OCI-M1 (cell line): ENCODE measurements at regions not wholly inside any gene's neighbourhood (a gene's known extent, or its start where the extent isn't known, plus 50 kb on each side); places are given as distances from the start of the nearest gene placed in this dataset.

ENCODE experiments used
- DNase-seq: peaks from one replicate; lab custom pipeline; 2025; lab: John Stamatoyannopoulos, UW

DNA sequence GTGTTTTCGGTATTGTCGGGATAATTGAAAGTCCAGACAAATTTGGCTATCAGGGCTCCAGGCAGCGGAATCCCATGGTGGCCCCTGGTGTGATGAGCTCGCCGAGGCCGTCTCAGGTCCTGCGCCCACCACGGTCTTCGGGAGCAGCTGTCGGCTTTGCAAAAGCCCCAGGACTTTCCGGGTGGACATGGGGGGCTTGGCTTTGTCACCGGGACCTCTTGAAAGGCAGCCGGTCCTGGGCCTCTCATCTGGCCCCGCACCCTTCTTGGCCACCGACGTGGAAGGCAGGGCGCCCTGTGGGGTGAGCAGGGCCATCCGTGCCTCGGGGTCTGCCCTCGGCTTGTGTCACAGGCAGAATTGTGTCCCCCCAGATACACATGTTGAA is 87.1 kb upstream of the ACTRT2 start:
- DNase-seq, result no peak

DNA sequence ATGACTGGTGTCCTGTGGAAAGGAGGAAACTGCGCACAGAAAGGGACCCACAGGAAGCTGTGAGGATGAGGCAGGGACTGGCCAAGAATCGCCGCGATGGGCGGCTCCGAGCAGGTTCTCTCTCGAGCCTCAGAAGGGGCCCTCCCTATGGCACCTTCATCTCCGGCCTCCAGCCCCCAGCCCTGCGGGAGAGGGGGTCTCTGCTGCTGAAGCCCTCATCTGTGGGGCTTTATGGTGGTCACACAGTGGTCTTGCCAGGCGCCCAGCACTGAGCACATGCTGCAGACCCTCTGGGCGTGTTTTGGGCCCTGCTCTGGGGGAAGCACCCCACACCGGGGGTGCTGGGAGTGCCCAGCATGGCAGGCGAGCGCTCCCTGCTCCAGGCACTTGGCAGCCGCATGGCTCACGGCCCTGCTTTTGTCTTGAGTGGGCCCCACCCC is 86.6 kb upstream of the ACTRT2 start:
- no peak for DNase-seq

DNA sequence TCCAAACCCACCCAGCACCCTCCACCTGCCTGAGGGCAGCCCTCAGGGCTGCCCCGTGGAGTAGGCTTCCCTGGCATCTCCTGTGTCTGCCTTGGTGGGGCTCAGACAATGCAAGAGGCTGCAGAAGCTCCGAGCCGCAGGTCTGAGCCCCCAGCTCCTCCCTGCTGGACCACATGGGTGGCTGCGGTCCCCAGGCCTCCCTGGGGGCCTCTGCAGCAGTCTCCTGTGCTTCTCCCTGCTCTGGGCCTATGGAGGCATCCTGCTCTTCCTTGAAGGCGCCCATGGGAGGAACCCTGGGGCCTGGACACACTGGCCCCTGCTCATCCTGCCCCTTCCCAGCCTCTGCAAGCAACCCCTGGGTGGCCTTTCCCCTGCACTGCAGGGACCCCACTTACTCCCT is 86.1 kb upstream of the ACTRT2 start:
- no peak for DNase-seq

DNA sequence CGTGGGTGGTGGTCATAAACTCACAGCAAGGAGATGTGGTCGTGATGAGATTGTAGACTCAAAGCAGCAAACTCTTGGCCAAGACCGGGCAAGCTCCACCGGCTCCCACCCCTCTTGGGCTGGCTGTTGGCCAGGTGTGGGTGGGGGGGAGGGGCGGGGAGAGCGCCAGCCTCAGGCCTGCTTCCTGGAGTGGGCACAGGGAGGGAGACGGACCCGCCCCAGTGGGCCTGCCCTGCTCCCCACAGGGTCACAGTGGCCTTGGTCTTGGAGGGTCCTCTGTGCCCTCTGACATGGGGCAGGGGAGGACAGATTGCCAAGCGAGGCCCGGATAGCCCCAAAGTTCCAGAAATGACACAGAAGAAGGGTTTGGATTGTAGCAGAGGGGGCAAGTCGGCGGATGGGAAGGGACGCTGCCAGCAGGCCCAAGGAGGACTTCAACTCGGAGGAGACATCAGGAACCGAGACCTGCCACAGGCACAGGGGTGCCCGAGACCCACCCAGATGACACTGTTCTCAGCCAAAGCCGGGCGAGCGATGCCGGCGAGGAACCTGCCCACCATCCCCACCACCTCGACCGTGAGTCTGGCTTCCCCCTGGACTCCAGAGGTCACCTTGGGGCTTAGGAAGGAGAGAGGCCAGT is 85.4 kb upstream of the ACTRT2 start:
- no peak for DNase-seq

DNA sequence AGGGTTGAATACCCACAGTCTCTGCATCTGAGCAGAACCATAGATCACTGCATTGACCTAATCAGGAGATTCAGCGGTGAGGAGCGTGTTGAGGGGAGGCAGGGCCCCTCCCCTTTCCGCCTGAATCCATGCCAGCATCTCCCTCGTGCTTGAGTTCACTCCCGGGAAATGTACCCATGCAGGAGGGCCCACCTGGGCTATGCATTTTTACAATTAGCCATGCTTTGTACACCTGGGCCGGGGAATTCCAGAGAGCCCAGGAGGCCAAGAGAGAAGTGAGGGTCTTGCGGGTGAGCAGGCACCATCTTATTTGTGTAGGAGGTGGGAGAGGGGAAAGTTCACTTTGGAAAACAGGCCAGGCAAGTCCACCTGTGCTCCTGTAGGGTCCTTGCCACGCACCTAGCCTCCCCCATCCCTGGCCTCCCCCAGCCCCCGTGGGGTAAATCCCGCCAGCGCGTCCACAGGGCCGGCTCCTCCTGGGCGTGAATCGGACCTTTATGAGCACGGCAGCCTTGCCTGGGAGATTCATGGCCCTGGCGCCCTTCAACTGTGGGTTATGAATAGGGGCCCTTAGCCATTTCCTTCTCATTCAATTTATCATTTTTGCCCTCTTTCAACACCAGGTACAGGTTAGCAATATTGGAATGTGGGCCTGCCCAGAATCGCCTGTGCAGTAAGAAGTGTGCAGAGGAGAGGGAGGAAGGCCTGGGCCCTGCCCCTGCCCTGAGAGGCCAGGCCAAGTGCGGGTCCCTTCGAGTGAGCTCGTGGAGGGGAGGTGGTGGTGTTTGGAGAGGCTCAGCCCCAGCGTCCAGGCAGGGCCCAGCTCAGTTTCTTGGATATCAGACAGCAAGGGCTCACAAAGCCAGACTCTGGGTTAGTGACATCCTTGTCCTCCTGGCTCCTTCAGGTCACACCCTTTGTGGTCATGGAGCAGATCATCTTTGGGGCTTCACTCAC is 84.4 kb upstream of the ACTRT2 start:
- DNase-seq, result no peak

DNA sequence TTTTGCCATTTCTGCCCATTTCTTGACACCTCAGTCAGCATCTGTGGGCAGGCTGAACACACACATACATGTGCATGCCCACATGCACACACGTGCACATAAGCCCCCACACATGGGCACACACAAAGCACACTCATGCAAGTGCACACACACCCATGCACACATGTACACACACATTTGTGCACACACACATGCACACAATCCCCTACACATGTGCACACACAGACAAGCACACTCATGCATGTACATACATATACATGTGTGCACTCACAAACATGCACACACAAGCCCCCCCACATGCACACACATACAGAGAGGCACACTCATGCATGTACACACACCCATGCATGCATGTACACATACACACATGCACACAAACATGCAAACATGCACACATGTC is 83.5 kb upstream of the ACTRT2 start:
- no peak for DNase-seq

DNA sequence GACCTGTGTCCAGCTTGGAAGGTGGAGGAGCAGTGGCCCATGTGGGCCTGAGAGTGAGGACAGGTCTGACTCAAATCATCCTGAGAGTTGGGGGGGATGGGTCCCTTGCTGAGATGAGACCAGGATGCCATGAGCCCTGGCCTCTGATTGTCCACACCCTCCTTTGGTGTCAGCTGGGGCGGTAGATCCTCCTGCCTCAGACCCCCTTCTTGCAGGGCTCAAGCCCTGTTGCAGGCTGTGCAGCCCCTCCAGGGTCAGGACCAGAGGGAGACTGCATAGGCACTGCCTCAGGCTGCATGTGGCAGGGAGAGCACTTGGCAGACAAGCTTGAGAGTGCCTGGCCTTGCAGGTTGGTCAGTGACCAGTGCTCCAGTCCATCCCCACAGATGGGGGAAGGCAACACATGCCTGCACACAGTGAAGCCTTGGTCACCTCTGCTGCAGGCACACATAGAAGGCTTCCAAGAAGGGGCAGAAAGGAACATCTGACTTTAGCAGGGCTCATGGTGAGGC is 82.2 kb upstream of the ACTRT2 start:
- no peak for DNase-seq

DNA sequence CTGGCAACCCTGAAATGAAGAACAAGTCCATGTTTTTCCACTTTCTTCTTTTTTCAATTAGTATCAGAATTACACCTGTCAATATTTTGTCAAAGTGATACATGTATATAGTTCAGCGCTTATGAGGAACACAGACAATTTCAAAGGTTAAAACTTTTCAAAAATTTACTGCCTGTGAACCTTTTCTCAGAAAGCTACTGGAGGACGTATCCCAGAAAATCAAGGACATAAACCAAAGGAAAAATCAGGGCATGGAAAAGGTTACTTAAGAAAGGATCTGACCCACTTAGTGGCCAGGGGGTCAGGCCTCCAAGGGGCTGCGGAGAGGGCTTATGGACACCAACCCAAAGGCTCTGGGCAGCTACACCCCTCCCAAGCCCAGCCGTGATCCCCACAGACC is 81.1 kb upstream of the ACTRT2 start:
- DNase-seq, result no peak

DNA sequence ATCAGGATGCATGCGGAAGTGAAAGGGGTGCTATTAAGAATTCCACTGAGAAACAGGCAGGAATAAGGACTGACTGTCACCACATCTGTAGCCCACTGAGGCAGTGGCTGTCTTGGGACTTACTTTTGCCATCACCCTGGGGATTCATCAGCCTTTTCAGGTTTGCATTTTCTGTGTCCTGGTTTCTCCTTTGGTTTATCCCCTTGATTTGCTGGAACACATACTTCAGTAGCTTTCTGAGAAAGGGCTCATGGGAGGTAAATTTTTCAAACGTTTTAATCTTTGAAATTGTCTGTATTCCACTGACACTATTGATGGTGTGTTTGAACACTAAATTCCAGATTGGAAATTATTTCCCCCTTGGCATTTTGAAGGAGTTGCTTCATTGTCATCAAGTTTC is 80.2 kb upstream of the ACTRT2 start:
- no peak for DNase-seq

DNA sequence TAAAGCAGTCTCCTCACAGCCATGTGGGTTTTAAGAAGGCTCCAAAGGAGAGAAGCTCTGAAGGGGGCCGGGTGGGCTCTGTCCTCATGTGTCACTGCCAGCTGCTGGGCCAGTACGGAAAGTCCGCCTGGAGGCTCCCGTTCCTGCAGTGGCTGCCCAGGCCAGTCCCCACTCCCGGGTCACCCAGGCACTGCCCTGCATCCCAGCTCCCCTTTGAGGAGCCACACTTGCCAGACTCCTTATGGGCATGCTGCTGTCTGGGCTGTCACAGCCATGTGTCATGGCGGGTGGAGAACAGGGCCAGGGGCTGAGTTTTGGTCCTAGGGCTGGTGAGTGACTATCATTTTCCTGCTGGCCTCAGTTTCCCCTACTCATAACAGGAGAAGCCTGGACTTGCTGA is 79.4 kb upstream of the ACTRT2 start:
- DNase-seq, result no peak

DNA sequence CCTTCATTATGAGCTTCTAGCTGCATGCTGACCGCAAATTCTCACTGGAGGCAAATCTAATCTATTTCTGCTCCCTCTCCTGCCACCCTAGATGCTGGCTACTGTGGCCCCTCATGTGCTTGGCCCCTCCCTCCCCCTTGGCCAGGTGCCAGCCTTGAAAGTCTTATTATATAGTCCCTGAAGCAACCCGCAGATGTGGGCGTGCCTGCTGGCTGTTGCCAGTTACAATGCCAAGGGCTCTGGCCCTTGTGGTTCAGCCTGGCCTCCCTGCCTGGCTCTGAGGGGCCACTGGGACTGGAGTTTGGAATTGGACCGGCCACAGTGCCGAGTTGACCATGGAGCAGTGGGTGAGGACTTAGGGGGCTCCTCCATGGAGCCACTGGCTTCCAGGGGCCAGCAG is 78.9 kb upstream of the ACTRT2 start:
- DNase-seq, result no peak

DNA sequence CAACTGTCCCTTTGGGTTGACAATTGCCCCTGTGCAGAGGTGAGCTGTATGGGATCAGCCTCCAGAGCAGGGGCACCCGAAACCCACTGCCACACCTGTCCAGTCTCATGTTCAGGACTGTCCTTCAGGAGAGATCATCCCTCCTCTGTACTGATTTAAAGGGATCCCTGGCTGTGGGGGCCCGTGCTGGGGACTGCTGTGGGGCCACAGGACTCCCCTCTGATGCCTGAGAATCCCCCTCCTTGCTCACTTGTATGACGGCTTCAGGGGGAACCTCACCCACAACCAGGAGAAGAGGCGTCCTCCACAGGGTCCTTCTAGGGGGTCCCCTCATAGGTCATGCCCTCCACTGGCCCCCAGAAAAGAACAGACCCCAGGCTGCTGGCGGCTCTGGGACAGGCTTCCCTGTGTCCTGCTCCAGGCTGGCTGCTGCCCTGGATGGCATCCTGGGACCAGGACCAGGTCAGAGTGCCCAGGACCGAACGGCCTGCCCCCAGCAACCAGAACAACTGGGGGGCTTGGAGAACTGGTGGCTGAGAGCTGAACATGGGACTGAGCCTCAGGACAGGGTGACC is 77.5 kb upstream of the ACTRT2 start:
- DNase-seq, result no peak

DNA sequence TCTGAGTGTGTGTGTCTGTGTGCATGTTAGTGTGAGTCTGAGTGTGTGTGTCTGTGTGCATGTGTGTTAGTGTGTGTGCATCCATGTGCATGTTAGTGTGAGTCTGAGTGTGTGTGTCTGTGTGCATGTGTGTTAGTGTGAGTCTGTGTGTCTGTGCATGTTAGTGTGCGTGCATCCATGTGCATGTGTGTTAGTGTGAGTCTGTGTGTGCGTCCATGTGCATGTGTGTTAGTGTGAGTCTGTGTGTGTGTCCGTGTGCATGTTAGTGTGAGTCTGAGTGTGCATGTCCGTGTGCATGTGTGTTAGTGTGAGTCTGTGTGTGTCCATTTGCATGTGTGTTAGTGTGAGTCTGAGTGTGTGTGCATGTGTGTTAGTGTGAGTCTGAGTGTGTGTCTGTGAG is 76.6 kb upstream of the ACTRT2 start:
- DNase-seq, result no peak

DNA sequence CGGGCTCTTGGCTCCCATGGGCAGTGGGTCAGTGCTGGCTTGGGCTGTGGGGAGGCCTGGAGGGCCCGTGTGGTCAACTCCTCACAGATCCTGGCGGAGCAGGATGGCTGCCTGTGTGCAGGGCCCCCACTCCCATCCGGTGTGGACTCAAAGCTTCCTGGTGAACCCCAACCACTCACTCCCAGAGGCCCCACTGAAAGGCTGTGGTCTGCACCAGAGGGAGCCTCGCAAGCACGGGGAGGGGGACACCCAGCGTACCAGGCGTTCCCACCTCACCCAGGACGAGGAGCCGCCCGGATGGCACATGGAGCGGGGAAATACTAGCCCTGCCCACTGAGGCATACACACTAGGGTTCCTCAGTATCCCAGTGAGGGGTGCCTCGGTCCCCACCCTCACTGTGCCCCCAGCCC is 75.4 kb upstream of the ACTRT2 start:
- no peak for DNase-seq

DNA sequence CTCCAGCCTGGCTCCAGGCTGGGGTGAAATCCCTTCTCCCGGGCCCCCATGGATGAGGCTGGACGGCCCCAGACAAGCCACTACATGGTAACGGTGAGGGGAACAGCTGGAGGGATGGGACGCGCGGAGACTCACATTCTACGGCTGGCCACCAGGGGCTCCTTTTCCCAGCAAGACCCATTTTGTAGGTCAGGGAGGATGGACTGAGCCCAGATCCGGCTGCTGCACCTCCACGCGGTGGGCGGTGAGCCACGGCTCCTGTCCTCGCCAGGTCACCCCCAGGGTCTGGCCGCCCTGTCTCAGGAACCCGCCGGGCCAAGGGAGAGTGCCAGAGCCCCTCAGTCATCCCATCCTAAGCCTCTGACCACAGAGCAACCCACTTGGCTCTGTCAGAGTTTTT is 75.0 kb upstream of the ACTRT2 start:
- DNase-seq, result no peak

DNA sequence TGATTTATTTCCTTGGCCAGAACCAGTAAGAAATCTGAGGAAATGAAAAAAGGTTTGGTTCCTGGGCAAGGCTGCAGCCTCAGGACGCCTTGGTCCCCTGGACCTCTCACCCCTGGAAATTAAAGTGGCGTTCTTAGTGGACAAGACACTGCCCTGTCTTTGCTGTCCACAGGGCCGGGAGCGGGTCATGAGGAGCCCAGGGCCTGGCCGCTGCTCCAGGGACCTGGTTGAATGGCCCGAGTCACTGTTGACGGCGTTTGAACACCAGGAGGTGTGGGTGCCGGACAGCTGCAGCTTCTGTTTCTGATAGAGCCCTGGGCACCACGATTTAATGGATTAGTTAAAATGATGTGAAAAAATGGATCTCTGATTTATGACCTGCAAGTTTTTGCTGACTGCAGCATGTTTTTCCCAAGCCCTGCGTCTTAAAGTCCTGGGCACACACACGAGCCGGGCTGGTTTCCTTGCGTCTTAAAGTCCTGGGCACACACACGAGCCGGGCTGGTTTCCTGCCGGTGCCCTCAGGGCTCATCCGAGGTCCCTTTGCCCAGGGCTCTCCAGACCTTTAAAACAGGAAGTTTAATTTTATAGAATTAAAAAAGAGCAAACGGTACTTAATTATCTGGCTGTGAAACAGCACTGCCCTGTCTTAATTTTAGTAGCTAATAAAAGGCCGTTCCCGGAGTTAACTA is 74.1 kb upstream of the ACTRT2 start:
- no peak for DNase-seq

DNA sequence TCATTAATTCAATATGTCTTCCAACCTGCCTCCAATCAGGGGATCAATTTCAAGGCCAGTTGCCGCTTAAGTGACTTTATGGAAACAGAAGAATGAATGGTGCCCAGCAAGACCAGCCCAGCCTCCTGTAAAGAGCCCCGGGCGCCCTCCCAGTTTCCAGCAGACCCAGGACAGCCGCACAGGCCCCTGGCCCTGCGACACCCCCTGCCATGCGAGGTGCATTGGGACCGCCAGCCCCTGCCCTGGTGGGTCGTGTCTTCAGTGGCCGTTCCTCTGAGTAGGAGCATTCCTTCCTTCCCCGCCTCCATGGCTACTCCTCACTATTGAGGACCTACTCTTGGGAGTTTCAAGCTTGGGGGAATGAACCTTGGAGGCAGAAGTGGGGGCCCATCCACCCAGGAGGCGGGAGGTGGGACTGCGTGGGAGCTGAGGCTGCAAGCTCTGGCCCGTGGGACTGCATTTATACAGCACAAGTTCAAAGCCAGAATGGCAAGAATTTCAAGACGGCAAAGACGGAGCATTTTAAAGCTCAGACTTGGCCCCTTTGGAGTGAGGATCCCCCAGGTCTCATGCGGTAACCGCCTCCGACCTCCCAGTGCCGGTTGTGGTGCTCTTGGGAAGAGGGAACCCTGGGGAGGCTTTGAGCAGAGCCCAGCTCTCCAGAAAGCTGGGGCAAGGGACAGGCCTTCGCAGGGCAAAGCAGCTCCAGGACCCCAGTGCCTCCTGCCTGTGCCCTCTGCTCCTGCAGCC is 73.1 kb upstream of the ACTRT2 start:
- no peak for DNase-seq

DNA sequence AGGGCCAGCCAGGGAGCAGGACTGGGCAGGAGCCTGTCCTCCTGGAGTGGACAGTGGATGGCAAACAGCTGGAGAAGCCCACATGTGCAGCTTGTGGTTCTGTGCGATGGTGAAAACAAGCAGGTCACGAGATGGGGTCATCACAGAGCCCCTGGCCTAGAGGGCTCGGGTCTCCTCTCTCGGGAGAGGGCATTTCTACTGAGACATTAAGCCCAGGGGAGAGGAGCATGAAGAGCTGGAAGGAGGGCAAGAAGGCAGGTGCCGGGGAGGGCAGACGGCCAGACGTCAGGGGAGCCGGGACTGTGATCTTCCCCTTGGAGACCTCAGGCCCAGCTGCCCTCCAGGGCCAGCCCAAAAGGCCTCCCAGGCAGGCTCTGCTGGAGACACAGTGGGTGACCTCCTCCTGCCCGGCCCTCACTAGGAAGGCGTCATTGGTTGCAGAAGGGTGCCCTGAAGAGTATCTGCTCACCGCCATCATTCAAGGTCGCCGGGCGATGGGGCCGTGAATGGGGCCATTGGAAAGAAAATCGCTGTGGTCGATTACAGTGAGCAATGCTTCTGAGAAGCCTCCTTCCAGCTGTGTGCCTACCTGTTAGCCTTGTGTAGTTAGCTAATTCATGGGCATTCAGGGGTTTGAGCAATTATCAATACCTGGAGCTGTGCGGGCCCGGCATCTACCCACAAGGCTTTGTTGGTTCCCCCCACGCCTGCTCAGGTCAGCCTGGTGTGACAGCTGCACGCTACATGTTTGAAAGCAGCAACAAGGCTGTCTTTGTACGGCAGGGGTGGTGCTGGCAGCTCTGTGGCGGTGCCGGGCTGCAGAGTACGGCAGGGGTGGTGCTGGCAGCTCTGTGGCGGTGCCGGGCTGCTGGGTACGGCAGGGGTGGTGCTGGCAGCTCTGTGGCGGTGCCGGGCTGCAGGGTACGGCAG is 72.3 kb upstream of the ACTRT2 start:
- no peak for DNase-seq

DNA sequence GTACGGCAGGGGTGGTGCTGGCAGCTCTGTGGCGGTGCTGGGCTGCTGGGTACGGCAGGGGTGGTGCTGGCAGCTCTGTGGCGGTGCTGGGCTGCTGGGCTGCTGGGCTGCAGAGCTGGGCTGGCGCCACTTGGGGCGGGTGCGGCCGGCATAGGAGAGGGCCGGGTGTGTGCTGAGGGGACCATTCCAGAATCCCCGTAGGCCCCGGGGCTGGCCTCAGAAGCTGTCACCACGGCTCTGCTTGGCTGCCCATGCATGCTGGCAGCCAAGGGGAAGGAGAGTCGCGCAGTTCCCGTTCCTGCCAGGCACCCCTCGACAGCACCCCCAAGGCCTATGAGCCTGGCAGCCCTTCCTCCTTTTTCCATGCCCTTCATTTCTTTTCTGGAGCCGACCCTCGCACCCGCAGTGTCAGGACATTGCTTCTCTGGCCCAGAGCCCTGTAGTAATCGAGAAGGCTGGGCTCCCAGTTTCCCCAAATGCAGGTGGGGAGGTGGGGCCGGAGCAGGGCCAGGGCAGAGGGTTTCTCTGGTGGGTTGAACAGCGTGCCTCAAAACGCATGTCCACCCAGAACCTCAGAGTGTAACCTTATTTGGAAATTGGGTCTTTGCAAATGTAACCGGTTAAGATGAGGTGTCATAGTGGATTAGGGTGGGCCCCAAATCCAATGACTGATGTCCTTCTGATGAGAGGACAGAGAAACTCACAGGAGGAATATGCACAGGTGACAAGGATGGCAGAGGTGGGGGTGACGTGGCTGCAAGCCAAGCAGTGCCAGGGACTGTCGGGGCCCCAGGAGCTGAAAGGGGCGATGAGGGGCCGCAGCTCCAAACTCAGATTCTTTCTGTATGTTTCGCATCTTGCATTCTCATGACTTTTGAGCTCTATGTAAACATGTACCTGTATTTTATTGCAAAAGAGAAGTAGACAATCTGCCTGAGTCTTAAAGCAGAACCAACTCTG is 71.0 kb upstream of the ACTRT2 start:
- no peak for DNase-seq
